Hepatocyte (in vitro differentiated cells): ENCODE measurements at regions not wholly inside any gene's neighbourhood (a gene's known extent, or its start where the extent isn't known, plus 50 kb on each side); places are given as distances from the start of the nearest gene placed in this dataset.

Experiments used
- DNase-seq: peaks from one replicate; pipeline ENCODE4 v3.0.0-alpha.2; 2016; ENCODE audit warnings: low spot score
- H2AFZ ChIP-seq: fragments of 200-600 bp; sonication (generic); 2 replicates; pipeline ENCODE4 v1.6.0; 2016; ENCODE audit warnings: antibody characterized with exemption, mild to moderate bottlenecking
- H3K27ac ChIP-seq: fragments of 200-600 bp; sonication (generic); 2 replicates; pipeline ENCODE4 v1.5.1; 2016; ENCODE audit warnings: mild to moderate bottlenecking
- H3K27me3 ChIP-seq: fragments of 200-600 bp; sonication (generic); 2 replicates; pipeline ENCODE4 v1.6.1; 2016
- H3K36me3 ChIP-seq: fragments of 200-600 bp; sonication (generic); replicated peaks from 2 replicates; pipeline ENCODE4 v1.5.1; 2016; ENCODE audit warnings: low read depth; ENCODE audit not compliant: insufficient read depth
- H3K4me1 ChIP-seq: fragments of 200-600 bp; sonication (generic); 2 replicates; pipeline ENCODE4 v1.5.1; 2016; ENCODE audit warnings: mild to moderate bottlenecking, moderate library complexity; ENCODE audit not compliant: insufficient read depth
- H3K4me2 ChIP-seq: fragments of 200-600 bp; sonication (generic); 2 replicates; pipeline ENCODE4 v1.6.0; 2016
- H3K4me3 ChIP-seq: fragments of 200-600 bp; sonication (generic); 2 replicates; pipeline ENCODE4 v1.5.1; 2016; ENCODE audit warnings: mild to moderate bottlenecking
- H3K79me2 ChIP-seq: fragments of 200-600 bp; sonication (generic); 2 replicates; pipeline ENCODE4 v1.6.0; 2017; ENCODE audit warnings: mild to moderate bottlenecking
- H3K9me2 ChIP-seq: fragments of 200-600 bp; sonication (generic); replicated peaks from 2 replicates; pipeline ENCODE4 v1.6.0; 2017; ENCODE audit warnings: mild to moderate bottlenecking; ENCODE audit not compliant: insufficient read depth
- H3K9me3 ChIP-seq: fragments of 200-600 bp; sonication (generic); 2 replicates; pipeline ENCODE4 v1.5.1; 2016; ENCODE audit warnings: low read depth, mild to moderate bottlenecking
- H4K20me1 ChIP-seq: fragments of 200-600 bp; sonication (generic); 2 replicates; pipeline ENCODE4 v1.6.0; 2016; ENCODE audit warnings: mild to moderate bottlenecking; ENCODE audit not compliant: insufficient read depth, poor library complexity, severe bottlenecking
- EZH2 ChIP-seq: fragments of 200-600 bp; sonication (generic); IDR thresholded peaks from 2 replicates; pipeline ENCODE4 v1.6.1; 2016; ENCODE audit warnings: antibody characterized with exemption, mild to moderate bottlenecking, borderline replicate concordance
- EZH2phosphoT487 ChIP-seq: fragments of 200-600 bp; sonication (generic); IDR thresholded peaks from one replicate; pipeline ENCODE4 v1.6.1; 2018; ENCODE audit warnings: antibody characterized with exemption, mild to moderate bottlenecking, low read depth, moderate library complexity; ENCODE audit not compliant: unreplicated experiment, severe bottlenecking
- WGBS: methylation state at CpG from one replicate; pipeline ENCODE4 v1.1.6; 2016; ENCODE audit warnings: low lambda C conversion rate; ENCODE audit errors: missing lambda C conversion rate; 5-methylcytosine and 5-hydroxymethylcytosine counted together
- TF ChIP-seq, protein P1 (sequence below): fragments of 200-600 bp; sonication (generic); IDR thresholded peaks from 2 replicates; pipeline ENCODE4 v1.5.1; 2016; ENCODE audit warnings: antibody characterized with exemption, mild to moderate bottlenecking; ENCODE audit not compliant: poor library complexity

DNA sequence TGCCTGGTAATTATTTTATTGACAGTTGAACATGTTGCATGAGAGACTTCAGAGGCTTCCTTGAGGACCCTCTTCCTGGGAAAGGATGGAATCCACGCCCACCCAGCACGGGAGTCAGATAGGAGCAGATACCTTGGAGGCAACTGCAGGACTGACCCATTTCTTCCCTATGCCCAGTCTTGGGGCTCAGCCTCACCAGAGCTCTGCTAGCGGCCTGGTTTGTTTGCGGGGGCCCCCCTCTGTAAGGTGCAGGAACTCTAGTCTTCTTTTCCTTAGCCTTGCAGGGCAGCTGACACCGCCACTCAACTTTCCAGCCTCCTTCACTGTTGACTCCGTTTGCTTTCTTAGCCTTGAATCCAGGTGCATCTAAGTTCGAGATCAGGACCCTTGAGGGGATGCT lies 1032.8 kb downstream of the BRD1 start:
- H3K4me3 ChIP-seq: no peak overlapping the region
- H3K4me2 ChIP-seq: no peak overlapping the region
- no peak overlapping the region for H2AFZ ChIP-seq
- H3K27me3 ChIP-seq: no peaks in the 10 kb centered on the region
- H3K9me2 ChIP-seq: no peaks in the 10 kb centered on the region
- no peaks in the 10 kb centered on the region for H3K9me3 ChIP-seq
- no peaks in the 10 kb centered on the region for H3K36me3 ChIP-seq
- 89% methylated on average over 7 of the region's 7 CpGs for WGBS
- no peaks in the 10 kb centered on the region for H3K4me1 ChIP-seq
- TF ChIP-seq EZH2: no peak
- TF ChIP-seq, protein P1, sequence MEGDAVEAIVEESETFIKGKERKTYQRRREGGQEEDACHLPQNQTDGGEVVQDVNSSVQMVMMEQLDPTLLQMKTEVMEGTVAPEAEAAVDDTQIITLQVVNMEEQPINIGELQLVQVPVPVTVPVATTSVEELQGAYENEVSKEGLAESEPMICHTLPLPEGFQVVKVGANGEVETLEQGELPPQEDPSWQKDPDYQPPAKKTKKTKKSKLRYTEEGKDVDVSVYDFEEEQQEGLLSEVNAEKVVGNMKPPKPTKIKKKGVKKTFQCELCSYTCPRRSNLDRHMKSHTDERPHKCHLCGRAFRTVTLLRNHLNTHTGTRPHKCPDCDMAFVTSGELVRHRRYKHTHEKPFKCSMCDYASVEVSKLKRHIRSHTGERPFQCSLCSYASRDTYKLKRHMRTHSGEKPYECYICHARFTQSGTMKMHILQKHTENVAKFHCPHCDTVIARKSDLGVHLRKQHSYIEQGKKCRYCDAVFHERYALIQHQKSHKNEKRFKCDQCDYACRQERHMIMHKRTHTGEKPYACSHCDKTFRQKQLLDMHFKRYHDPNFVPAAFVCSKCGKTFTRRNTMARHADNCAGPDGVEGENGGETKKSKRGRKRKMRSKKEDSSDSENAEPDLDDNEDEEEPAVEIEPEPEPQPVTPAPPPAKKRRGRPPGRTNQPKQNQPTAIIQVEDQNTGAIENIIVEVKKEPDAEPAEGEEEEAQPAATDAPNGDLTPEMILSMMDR: no peak
- no peak for TF ChIP-seq EZH2phosphoT487
- no peaks in the 10 kb centered on the region for H3K79me2 ChIP-seq
- no peak for DNase-seq
- no peak overlapping the region for H3K27ac ChIP-seq
- H4K20me1 ChIP-seq: no peaks in the 10 kb centered on the region

DNA sequence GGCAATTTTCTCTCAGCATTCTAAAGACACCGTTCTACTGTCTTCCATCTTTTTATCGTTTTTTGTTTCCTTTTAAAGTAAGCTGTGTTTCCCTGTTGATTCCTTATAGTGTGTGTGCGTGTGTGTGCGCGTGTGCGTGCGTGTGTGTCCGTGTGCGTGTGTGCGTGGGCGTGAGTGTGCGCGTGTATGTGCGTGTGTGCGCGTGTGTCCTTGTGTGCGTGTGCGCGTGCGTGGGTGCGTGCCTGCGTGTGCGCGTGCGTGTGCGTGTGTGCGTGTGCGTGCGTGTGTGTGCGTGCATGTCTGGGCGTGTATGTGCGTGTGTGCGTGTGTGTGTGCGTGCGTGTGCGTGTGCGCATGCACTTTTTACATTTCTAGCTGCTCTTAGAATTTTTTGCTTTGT lies 1033.7 kb downstream of the BRD1 start:
- no peaks in the 10 kb centered on the region for H3K36me3 ChIP-seq
- H3K27me3 ChIP-seq: no peaks in the 10 kb centered on the region
- no peak for DNase-seq
- no peak overlapping the region for H2AFZ ChIP-seq
- no peaks in the 10 kb centered on the region for H3K79me2 ChIP-seq
- H3K27ac ChIP-seq: no peak overlapping the region
- TF ChIP-seq EZH2 (no peak), EZH2phosphoT487 (no peak)
- TF ChIP-seq, protein P1: no peak
- 90% methylated on average over 19 of the region's 37 CpGs for WGBS
- no peaks in the 10 kb centered on the region for H3K9me2 ChIP-seq
- no peaks in the 10 kb centered on the region for H3K9me3 ChIP-seq
- H4K20me1 ChIP-seq: no peaks in the 10 kb centered on the region
- H3K4me3 ChIP-seq: no peak overlapping the region
- H3K4me1 ChIP-seq: no peaks in the 10 kb centered on the region
- H3K4me2 ChIP-seq: no peak overlapping the region

DNA sequence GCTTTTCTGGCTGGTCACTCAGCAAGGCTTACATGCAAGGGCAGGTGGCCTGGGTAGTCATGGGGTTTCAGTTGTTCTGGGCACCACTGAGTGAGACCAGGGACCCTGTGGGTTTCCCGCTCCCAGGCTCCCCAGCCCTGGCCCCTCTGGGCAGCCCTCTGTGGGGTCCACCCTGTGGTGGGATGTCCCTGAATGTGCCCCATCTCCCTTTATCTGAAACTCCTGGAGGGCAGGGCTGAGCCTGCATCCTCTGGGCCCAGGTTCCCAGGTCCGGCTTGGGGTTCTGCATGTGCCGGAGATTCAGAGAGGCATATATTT lies 1041.0 kb downstream of the BRD1 start:
- no peak for TF ChIP-seq EZH2phosphoT487
- TF ChIP-seq EZH2: no peak
- TF ChIP-seq, protein P1: no peak
- H3K9me2 ChIP-seq: no peaks in the 10 kb centered on the region
- no peaks in the 10 kb centered on the region for H3K36me3 ChIP-seq
- no peaks in the 10 kb centered on the region for H4K20me1 ChIP-seq
- H2AFZ ChIP-seq: no peak overlapping the region
- WGBS: 94% methylated on average over 3 of the region's 3 CpGs
- no peak overlapping the region for H3K27ac ChIP-seq
- no peak overlapping the region for H3K4me2 ChIP-seq
- H3K79me2 ChIP-seq: no peaks in the 10 kb centered on the region
- H3K4me3 ChIP-seq: no peak overlapping the region
- H3K4me1 ChIP-seq: peaks cover 5% of the 10 kb centered on the region
- no peaks in the 10 kb centered on the region for H3K27me3 ChIP-seq
- H3K9me3 ChIP-seq: no peaks in the 10 kb centered on the region
- DNase-seq: no peak
